GM18507 (cell line): ENCODE measurements at regions not wholly inside any gene's neighbourhood (a gene's known extent, or its start where the extent isn't known, plus 50 kb on each side); places are given as distances from the start of the nearest gene placed in this dataset.

Experiments
- DNase-seq: peaks from one replicate; pipeline ENCODE4 v3.0.0; 2011; ENCODE audit warnings: low read depth; ENCODE audit not compliant: insufficient read length; ENCODE audit errors: extremely low spot score
- FAIRE-seq: peaks from 2 replicates; lab custom pipeline; 2011; peaks lifted over from hg19 to GRCh38; lab: Jason Lieb, UNC

DNA sequence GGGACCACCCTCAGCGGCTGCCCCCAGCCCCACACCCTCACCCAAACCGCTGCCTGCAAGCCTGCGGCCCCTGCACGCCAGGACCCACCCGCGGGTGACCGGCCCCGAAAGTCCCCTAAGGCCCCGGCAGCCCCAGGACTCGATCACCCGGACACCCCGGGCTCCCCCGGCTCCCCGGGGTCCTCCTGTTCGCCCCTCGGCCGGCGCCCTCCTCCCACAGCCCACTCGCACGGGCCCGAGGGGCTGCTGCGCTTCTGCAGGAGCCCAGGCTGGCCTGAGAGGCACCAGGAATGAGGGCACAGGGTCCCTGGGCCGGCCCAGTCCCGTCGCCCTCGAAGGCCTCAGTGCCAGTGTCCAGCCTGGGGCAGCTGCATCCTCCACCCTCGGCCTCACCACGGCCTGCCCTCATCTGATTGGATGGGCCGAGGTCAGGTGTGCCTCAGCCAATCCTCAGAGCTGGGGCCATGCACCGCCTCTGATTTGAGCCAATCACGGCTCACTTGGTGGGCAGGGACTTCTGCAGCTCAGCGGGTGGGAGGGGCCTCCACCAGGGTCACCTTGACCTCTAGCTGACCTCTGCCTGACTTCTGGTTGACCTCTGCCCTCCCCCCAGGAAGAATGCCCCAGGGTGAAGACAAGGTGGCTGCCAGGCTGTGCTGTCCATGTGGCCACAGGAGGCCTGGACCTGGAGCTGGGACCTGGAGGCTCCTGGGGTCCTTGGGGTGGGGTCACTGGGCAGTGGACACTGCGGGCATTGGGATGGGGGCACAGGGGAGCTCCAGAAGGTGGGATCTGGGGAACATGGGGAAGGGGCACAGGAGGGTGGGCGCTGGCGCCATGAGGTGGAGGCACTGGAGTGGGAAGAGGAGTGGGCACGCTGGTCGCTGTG lies 97.6 kb upstream of the NKX1-1 start:
- FAIRE-seq: no peak

DNA sequence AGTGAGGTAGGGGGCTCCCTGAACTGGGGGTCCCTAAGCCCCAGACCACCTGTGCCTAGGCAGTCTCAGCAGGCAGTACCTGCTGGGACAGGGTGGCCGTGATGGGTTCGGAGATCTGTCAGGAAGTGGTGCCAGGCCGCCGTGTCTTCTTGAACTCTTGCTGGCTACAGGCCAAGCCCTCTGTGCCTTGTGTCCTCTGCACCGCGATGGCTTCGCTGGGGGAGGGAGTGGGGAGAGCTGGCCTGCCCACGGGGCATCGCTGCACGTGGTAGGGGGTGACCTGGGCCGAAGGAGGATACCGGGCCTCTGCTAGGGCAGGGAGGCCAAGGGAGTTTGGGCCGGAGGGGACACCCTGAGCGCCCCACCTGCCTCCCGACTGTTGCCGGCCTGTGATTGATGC lies 96.7 kb upstream of the NKX1-1 start:
- no peak for DNase-seq
- FAIRE-seq: no peak

More for the DNA sequence above, 97.6 kb upstream of the NKX1-1 start:
- DNase-seq: no peak

DNA sequence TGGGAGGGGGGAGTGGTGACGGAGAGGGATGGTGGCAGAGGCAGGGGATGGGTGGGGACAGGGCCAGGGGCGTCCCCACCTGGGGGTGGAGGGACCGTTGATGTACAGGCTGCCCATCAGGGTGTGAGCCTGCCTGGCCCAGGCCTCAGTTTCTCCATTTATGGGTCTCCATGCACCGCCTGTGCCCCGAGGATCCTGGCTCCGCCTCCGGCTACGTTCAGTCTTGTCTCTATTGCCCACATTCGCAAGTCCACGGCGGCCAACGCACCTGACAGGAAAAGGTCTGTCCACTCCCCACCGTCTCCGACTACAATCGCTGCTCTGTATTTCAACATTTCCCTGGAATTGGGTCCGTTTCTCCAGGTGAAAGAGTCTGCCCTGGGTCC lies 96.3 kb upstream of the NKX1-1 start:
- no peak for DNase-seq
- FAIRE-seq: no peak

DNA sequence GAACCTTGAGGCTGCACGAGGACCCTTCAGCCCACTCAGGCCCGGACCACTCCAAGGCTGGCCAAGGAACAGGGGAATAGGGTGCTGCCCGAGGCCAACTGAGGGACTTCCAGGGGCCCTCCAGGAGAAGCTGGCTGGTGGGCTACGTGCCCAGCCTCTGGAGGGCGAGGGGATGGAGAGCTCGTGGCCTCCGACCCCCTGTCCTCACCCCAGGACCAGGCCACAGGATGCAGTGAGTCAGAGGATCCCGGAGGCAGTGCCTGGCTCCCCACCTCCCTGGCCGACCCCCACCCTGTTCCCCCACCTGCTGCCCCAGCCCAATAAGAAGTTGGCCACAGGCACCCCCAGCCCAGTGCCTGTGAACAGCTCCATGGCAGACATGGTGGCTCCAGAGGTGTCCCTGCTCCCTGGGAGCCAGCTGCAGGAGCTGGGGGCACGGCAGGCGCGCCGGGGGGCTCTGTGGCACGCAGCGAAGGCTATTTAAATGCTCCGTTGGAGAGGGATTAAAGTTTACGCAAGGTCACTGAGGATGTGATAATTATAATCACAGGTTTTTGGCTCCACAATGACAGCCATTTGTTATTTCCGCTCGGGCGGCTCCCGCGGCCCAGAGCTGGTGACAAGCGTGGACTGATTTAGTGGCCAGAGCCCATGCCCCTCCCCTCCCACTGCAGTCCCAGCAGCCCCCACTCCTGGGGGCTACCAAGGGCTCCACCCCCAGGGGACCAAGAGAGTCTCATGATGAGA lies 95.7 kb upstream of the NKX1-1 start:
- FAIRE-seq (no peak), DNase-seq (no peak)

DNA sequence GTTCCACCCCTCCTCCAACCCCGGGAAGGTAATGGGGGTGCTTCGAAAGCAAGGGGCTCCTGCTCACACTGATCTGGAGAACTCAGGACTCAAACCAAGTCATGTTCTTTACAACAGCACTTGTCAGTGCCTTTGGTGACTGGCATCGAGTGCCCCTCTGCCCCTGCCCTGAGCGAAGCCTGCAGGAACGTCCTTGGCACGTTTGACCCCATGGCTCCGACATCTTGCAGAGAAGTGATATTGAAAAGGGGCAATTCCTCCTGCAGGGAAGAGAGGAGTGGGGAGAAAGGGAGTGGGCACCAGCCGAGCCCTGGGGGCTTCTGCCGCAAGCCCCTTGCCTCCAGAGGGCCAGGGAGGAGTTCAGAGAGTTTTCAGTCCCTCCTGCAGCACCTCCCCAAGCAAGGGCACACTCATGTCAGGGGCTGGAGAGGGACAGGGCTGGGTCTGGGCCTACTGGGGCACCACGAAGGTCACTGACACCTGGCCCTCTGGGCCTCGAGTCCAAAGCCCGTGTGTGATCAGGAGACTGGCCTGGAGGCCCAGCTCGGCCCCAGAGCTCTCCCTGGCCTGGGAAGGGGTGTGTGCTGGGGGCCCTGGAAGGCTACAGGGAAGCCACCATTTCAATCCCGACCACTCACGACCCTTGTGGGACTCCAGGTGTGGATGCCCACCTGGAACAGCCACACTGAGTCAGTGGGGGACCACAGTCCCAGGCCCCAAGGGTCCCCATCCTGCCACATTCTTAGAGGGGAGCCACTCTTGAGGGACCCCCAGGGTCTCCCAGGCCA lies 94.9 kb upstream of the NKX1-1 start:
- DNase-seq: no peak
- FAIRE-seq: no peak

DNA sequence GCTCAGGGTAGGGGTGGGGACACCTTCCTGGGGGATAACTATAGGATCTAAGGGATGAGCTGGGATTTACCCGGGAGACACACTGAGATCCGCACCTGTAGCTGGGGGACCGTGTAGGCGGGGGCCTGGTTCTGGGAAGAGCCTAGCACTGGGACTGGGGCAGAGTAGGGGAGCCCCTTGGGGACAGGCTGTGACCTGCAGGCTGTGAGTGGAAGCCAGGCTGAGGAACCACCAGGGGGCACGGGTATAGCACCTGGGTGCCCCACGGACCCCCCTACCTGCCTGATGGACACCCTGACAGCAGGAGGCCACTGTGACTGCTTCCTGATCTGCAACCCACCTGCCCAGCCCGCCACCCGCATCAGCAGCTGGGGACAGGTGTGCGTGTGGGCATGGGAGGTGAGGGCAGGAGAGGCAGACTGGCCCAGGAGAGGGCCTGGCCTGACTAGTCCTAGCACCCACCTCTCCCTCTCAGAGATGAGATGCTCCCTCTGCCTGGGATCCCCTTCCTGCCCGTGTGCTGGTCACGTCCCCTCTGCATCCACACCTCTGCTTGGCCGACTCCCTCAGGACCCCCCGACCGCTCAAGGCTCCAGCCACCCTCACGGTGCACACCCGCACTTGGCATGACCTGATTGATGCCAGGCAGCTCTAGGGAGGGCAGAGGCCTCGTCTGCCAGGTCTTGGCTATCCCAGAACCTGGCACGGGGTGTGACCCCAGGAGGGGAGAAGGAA lies 94.2 kb upstream of the NKX1-1 start:
- DNase-seq (no peak), FAIRE-seq (no peak)

DNA sequence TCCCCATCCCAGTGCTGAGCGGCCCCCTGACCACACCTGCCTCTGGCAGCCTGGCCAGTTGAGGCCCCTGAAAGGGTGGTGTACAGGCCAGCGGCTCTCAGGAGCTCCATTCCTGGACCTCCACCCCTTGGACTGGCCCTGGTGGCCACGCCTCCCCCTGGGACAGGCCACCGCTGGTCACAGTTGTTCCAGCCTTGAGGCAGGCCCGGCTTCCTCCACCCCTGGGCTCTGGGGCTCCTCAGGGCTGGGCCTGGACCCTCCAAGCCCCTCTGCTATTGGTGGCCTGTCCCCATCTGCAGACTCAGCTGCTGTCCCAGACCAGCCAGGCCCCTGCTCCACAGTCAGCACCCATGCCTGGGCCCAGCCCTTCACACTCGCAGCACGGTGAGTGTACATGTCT lies 93.2 kb upstream of the NKX1-1 start:
- FAIRE-seq: no peak

DNA sequence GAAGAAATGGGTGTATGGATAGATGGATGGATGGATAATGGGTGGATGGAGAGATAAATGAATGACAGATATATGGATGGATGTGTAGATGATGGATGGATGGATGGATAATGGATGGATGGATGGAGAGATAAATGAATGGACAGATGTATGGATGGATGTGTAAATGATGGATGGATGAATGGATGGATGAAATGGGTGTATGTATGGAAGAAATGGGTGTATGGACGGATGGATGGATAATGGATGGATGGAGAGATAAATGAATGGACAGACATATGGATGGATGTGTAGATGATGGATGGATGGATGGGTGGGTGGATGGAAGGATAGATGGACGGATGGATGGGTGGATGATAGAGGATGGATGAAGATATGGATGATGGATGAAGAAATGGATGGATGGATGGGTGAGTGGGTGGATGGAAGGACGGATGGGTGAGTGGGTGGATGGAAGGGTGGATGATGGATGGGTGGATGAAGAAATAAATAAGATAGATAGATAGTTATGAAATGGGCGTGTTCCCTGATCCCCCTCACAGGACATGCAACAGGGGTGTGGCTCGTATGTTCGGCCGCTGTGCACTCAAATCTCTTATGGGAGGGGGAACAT lies 91.1 kb upstream of the NKX1-1 start:
- FAIRE-seq: no peak
- DNase-seq: no peak

More for the DNA sequence above, 93.2 kb upstream of the NKX1-1 start:
- no peak for DNase-seq

DNA sequence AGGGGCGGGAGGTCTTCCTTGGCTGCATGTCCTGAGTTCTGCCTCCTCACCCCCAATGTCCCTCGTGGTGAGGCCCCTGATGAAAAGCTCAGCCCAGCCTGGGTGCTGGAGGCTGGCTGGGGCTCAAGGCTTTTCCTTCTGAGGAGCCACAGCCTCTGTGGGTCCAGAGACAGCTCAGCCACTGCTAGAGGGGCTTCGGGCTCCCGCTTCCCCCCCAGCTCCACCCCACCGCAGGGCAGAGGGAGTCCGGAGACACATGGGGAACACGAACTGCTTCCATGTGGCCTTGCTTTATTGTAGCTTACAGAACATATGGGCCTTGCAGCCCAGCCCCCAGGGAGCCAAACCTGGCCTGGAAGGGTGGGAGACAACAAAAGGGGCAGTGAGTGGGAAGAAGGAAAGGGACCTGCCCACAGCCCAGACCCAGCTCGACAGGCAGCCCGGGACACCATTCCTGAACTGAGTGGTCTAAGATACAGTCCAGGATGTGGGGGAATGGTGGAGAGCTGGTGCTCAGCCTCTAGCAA lies 89.9 kb upstream of the NKX1-1 start:
- DNase-seq: no peak
- no peak for FAIRE-seq

DNA sequence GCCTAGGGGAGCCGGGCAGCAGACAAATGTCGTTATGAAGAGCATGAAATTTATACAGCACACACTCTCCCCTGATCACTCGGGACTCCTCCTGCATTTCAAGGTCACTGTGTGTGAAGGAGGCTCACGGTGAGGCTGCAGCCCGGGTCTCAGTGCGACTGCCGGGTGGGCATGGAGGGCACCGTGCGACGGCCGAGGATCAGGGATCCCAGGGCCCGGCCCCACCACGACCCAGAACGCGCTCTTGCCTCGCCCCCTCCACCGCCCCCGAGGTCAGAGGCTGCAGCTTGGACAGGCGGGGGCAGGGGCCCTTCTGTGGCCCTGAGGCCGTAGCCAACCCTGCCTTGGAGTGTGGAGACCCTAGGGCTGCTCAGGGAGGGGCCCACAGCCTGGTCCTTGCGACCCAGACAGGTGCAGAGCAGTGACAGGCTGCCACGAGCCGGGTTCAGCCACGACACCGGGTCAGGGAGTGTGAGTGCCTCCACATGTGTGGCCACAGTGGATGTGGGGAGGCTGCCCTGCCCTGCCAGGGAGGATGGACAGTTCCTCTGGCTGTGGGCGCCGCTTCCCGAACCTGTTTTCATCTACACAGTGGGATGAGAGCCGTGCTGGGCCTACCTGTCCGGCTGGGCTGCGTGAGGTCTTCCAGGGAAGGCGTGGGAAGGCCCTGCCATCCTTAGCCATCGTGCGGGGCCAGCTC lies 89.3 kb upstream of the NKX1-1 start:
- DNase-seq (no peak), FAIRE-seq (no peak)

DNA sequence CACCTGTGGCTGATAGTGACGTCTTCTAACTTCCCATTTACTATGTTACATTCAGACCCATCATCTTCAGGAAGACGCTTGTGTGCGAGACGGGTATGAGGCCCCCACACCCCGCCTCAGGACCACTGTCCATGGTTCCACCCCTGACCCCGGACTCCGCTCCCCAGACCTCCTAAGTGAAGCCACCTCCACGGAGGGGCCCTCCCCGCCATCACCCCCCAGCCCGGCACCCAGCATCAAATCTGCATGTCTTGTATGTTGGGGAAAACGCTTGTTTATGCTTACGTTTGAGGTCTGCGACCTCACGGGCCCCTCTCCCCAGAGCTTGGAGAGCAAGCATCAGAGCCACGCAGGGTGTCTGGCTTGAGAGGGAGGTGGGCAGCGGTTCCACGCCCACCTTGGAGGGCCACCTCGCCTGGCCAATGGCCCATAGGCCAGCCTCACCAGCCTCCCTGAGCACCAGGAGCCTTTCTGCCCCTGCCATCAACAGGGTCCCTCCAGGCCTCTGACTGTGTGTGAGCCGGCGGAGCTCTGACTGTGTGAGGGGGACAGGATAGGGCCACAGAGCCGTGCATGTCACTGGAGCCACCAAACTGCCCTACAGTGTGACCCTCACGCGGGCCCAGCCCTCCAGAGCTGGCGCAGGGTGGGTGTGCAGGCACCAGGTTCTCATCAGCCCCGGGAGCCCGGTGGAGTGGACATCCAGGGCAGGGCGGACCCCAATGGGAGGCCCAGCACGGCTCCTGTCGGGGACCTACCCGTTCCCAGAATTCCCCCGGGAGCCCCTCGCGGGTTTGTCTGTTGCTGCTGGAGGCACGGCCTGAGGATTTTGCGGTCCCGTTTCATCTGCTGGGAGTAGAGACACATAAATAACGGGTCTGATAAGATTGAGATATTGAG lies 88.4 kb upstream of the NKX1-1 start:
- DNase-seq (no peak), FAIRE-seq (no peak)

DNA sequence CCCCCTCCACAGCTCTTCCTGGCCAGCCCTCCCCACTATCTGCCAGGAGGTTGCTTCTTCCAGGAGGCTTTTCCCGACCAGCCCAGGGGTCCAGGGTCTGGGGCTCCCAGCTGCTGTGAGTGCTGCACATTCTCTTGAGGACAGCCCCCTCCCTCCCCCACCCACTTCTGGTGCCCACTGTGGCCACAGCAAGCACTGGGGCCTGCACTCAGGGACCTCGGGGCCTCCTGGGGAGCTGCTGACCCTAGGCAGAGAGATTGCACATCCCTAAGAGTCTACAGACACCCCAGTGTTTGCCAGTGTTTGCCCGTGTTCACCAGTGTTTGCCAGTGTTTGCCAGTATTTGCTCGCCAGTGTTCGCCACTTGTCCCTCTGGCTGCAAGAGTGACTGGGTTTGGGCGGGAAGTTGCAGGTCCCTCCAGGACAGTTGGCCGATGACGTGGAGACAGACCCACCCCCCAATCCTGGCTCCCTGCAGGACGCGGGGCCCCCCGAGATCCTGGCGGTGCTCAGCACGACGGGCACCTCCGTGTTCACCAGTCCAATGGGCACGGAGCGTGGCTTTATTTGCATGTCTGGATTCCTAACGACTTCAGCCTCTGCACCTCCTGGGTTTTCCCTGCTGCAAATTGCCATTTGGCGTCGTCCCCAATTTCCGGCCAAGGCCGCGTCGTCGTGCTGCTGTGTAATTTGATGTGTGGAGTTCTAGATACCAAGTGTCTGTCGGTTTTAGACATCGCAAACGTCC lies 87.5 kb upstream of the NKX1-1 start:
- no peak for FAIRE-seq
- DNase-seq: no peak

DNA sequence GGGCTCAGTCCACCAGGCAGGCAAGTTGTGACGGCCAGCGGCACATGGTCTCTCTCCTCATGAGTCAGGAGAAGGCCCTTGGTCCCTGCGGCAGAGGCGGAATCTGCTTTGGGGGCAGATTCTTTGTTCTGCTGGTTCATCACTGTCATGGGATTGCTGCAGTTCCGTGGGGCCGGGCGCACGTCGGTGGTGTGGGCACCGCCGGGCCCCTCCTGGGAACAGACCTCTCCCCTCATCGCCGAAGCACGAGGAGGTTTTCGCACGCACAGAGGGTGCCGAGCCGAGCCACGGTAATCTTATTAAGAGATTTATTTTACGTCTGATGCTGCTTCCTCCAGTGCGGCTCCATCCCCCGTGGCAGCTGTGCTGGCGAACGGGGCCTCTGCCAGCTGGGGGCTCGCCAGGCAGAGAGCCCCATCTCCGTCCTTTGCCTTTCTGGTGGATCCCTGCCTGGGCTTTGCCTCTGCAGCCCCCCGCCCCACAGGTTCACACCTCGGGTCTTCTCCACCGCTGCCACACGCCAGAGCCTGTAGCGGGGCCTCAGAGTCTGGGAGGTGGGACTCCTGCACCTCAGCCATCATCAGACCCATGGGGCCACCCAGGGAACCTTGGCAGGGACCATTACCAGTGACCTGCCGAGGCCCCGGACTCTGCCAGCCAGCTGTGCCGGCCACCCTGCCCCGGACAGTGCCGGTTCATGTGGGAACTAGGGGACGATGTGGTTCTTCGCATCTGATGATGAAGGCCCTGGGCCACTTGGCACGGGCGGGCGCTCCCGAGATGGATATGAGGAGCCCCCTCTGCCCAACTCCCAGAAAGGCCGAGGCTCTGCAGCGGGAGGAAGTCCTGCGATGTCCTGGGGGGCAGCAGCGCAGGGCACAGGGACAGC lies 86.7 kb upstream of the NKX1-1 start:
- FAIRE-seq (no peak), DNase-seq (no peak)

DNA sequence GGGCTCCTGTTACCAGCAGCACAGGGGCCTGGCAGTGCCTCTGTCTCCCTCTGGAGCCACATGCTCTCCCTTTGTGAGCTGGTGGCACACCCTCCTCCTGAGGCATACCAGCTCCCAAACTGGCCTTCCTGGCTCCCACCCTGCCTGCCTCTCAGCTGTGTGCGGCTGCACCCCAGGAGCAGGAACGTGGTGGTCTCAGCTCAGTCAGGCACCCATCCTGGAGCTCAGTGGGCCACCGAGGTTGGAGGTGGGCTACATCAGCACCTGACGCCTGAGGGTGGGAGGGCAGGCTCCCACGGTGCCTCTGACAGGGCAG lies 85.9 kb upstream of the NKX1-1 start:
- no peak for FAIRE-seq

DNA sequence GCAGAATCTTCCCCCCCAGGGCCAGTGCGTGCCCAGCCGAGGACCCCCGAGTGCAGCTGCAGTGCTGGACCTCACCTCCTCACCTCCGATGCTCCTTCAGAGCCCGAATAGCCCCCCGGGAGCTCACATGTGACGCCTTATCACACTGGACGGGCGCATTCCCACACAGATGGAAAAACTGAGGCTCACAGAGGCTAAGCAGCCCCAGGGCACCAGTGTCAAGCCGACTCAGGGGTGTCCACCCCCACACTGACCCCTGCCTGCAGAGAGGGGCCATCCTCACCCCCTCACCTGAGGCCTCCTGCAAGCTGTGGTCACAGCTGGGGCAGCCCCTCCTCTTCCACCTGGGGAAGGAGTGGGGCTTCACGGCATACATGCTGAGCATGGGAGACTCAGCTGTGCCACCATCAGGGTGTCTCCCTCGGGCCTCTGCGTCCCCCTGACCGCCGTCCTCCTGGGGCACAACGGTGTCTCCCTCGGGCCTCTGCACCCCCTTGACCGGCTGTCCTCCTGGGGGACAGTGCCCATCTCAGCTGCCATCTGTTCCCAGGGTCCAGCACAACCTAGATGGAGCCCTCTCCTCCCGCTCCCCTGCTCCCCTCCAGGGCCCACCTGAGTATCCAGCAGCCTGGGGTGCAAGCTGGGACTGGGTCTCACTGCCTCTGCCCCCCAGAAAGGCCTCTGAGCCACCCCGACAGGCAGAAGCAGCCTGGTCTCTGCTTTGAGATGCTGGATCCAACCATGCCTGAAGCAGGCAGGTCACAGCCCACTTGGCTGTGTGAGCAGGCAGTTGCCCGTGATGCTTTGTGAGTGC lies 85.3 kb upstream of the NKX1-1 start:
- no peak for FAIRE-seq
- DNase-seq: no peak

More for the DNA sequence above, 85.9 kb upstream of the NKX1-1 start:
- DNase-seq: no peak
